ENCODE measurements at regions not wholly inside any gene's neighbourhood (a gene's known extent, or its start where the extent isn't known, plus 50 kb on each side); places are given as distances from the start of the nearest gene placed in this dataset.

DNA sequence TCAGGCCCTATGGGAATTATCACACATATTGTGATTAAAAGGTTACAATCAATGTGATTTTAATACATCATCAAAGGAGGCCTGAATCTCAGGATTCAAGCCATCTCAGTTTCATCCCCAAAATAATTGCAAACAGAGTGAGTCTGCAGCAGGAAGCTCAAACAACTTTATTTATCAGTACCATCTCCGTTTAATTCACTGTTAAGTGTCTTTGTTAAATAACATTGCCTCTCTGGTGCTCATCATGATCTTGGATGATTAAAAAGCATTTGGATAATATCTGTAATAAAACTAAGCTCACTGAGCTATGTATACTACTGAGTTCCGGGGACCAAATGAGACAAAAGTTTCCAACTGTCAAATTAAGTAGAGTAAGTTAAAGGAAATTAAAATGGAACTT lies 817.8 kb upstream of the CNTNAP5 start:
- no peak for DNase-seq

DNA sequence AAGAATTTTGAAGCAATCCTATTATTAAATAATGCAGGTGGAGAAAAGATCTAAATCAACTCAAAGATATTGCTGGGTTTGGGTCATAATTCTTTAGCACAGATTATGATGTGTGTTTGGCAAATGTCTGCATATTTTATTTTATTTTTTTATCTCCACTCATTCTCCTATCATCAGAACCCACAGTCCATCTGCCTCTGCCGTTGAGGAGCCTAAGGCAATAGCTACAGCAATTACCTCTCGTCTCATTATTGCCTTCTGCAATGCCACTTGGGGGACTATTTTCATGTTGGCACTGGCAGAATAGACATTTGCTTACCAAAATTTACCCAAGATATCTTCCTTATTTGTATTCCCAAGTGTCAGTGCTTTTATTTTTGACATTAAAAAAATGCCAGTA lies 815.9 kb upstream of the CNTNAP5 start:
- no peak for DNase-seq

DNA sequence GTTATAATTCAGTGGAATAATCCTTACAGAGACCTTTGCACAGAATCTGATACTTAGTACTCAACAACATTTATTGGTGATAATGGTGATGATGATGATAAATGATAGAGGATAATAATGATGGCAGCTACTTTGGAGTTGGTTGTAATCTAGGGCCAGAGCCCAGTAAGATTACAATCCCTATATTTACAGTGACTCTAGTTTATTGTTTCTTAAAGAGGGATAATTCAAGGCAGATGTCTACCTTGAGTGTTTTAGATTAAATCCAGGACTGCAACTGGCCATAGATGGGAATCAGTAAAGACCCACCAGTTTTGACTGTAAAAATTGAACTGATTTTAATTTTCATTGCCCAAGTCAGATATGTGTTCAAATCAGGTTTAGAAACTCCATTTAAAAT lies 813.9 kb upstream of the CNTNAP5 start:
- DNase-seq = no peak

DNA sequence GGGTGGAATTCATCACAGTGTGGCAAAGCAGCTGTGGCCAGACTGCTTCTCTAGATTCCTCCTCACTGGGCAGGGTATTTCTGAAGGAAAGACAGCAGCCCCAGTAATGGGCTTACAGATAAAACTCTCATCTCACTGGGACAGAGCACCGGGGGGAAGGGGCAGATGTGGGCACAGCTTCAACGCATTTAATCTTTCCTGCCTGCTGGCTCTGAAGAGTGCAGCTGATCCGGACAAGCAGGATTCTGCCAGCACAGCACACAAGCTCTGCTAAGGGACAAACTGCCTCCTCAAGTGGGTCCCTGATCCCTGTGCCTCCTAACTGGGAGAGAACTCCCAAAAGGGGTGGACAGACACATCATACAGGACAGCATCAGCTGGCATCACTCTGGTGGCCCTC lies 779.9 kb upstream of the CNTNAP5 start:
- no peak for DNase-seq

DNA sequence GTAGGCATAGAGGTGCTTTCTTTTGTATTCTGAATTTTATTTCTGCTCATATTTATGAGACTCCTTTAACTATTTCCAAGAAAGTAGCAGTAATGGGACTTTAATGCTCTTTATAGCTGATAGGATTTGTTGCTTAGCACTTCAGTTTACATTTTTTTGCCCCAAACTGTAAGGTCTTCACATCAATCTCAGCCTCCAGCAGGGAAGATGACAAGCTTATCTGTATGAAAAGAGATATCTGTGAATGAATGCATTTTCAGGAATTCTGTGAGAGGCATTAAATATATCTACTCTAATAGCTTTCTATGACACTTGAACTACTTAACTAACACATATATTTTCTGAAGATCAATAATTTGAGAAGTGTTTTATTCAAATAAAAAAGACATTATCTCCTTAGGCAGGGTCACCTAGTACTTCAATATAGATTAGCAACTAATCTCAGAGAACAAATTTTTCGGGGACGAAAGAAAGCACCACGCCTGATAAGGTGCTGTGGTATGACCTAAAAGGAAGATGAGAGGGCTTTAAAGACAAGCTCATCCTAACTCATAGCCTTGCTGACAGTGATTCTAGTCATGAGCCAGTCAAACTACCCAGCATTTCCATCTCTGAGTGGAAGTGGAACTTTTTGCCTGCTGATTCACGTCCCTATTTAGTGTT lies 766.1 kb upstream of the CNTNAP5 start:
- DNase-seq = no peak

DNA sequence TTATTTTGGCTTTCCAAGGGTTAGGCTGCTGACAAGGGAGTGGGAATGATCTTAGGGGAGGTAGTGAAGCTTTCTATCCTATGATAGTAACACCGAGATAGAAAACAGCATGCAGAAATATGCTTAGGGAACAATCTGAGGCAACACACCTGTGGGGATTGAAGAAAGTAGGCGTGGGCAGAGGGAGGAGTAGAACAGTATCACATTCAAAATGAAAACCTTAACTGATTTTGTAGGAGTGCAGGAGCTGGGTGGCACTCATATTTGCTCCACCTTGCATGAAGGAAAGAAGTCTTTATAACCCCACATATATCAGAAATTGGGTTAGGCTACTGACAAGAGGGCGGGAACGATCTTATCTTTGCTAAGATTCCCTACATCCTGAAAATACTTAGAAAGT lies 762.2 kb upstream of the CNTNAP5 start:
- no peak for DNase-seq

DNA sequence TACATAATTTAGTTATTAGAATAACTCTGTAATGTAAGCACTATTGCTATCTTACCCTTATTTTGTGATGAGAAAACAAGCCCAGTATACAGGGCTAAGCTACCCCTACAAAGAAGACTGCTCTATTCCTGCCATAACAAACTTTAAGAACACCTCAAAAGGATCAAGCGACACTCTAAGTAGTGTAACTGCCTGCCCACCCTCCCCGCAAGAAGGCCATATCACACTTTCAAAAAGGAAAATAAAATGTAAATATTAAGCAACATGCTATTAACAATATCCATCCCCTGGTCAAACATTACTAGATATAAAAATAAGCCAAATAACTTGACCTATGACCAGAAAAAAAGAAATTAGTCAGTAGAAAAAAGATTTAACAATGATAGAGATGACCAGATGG lies 741.7 kb upstream of the CNTNAP5 start:
- no peak for DNase-seq

DNA sequence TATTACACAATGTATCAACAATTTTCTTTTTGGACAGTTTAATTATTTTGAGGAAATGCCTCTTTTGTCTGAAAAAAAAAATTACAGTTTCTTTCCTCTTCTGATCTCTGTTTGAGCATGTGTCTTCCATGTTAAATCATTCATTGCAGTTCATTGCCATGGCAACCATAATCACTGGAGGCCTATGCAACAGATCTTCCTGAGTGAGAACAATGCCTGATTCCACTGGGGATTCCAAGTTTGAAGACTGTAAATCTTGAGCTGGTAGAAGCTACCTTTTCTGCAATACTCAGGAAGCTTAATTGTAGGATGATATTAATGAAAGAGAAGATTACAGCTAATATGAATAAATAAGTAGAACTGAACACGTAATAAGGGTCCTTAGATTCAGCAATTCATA lies 721.4 kb upstream of the CNTNAP5 start:
- DNase-seq = no peak

Measured in AML-193 (cell line).